Sigmoid colon (tissue), 4 donors: ENCODE measurements at regions not wholly inside any gene's neighbourhood (a gene's known extent, or its start where the extent isn't known, plus 50 kb on each side); places are given as distances from the start of the nearest gene placed in this dataset.

Source experiments
- EP300 ChIP-seq, 4 donors: sonication (generic); formaldehyde crosslinking; IDR thresholded peaks; one replicate each; pipeline ENCODE4 v1.6.1; 2017; ENCODE audit warnings: antibody characterized with exemption in 4 of 4
- POLR2A ChIP-seq, 2 donors: fragments of 450-650 bp; IDR thresholded peaks; one replicate each; pipeline ENCODE4 v1.6.1; 2016; ENCODE audit warnings: antibody characterized with exemption in 2 of 2, mild to moderate bottlenecking in 2 of 2, moderate library complexity in 2 of 2
- POLR2AphosphoS5 ChIP-seq, 4 donors: sonication (generic); formaldehyde crosslinking; IDR thresholded peaks; one replicate each; pipeline ENCODE4 v1.6.1; 2017; ENCODE audit warnings: antibody characterized with exemption in 4 of 4
- TF ChIP-seq, protein P1 (sequence below), 4 experiments: fragments of 450-650 bp in 3 of 4; fragments of 200-600 bp in 1 of 4; IDR thresholded peaks; one replicate each; pipeline ENCODE4 v1.5.1; 2016 to 2019; ENCODE audit warnings: antibody characterized with exemption in 4 of 4, mild to moderate bottlenecking in 3 of 4, moderate library complexity in 2 of 4

DNA sequence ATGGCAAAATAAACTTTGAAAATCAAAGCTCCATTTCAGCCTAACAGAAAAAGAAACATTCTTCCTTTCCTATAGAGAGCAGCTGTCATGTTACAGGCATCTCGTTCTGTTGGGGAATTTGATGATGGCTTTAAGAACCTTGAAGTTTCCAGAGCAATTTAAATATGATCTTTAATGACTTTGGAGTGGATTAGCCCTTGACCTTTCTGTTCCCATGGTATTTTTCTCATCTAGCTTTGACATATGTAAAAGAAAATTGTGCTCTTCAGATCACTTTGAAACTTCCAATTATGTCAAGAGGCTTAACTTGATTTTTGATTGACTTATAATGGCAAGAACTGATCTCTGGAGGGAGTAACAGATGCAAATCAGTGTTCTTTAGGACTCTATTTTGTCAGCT lies 157.6 kb upstream of the SEMA3E start:
- TF ChIP-seq, protein P1, sequence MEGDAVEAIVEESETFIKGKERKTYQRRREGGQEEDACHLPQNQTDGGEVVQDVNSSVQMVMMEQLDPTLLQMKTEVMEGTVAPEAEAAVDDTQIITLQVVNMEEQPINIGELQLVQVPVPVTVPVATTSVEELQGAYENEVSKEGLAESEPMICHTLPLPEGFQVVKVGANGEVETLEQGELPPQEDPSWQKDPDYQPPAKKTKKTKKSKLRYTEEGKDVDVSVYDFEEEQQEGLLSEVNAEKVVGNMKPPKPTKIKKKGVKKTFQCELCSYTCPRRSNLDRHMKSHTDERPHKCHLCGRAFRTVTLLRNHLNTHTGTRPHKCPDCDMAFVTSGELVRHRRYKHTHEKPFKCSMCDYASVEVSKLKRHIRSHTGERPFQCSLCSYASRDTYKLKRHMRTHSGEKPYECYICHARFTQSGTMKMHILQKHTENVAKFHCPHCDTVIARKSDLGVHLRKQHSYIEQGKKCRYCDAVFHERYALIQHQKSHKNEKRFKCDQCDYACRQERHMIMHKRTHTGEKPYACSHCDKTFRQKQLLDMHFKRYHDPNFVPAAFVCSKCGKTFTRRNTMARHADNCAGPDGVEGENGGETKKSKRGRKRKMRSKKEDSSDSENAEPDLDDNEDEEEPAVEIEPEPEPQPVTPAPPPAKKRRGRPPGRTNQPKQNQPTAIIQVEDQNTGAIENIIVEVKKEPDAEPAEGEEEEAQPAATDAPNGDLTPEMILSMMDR (IDR thresholded peaks at IDR 0.05): no peak
- no peak for TF ChIP-seq POLR2A (IDR thresholded peaks at IDR 0.05)
- no peak for TF ChIP-seq EP300 (IDR thresholded peaks at IDR 0.05)
- no peak for TF ChIP-seq POLR2AphosphoS5 (IDR thresholded peaks at IDR 0.05)
